SK-N-SH (cell line): ENCODE measurements at regions not wholly inside any gene's neighbourhood (a gene's known extent, or its start where the extent isn't known, plus 50 kb on each side); places are given as distances from the start of the nearest gene placed in this dataset.

Experiments
- CTCF ChIP-seq: fragments of 200-600 bp; sonication (generic); IDR thresholded peaks from 2 replicates; pipeline ENCODE4 v1.6.1; 2017; ENCODE audit warnings: antibody characterized with exemption, mild to moderate bottlenecking, moderate library complexity
- EP300 ChIP-seq, 2 experiments: IDR thresholded peaks; 2 replicates each; pipeline versions ENCODE4 v1.4.0 to v1.6.1; 2012; ENCODE audit warnings: borderline replicate concordance in 1 of 2, low read depth in 1 of 2, low read length in 1 of 2
- SIN3A ChIP-seq: IDR thresholded peaks from 2 replicates; pipeline ENCODE4 v1.6.1; 2012; ENCODE audit warnings: low read depth, mild to moderate bottlenecking, low read length, moderate library complexity, borderline replicate concordance
- SMC3 ChIP-seq: IDR thresholded peaks from 2 replicates; pipeline ENCODE4 v1.6.1; 2012; ENCODE audit warnings: low read depth, low read length, improper control_type of control experiment
- ZBTB33 ChIP-seq: IDR thresholded peaks from 2 replicates; pipeline ENCODE4 v1.4.0; 2012; ENCODE audit warnings: low read depth, borderline replicate concordance
- TF ChIP-seq, protein P1 (sequence below): IDR thresholded peaks from 2 replicates; pipeline ENCODE4 v1.6.1; 2012; ENCODE audit warnings: mild to moderate bottlenecking, low read depth, low read length, moderate library complexity

DNA sequence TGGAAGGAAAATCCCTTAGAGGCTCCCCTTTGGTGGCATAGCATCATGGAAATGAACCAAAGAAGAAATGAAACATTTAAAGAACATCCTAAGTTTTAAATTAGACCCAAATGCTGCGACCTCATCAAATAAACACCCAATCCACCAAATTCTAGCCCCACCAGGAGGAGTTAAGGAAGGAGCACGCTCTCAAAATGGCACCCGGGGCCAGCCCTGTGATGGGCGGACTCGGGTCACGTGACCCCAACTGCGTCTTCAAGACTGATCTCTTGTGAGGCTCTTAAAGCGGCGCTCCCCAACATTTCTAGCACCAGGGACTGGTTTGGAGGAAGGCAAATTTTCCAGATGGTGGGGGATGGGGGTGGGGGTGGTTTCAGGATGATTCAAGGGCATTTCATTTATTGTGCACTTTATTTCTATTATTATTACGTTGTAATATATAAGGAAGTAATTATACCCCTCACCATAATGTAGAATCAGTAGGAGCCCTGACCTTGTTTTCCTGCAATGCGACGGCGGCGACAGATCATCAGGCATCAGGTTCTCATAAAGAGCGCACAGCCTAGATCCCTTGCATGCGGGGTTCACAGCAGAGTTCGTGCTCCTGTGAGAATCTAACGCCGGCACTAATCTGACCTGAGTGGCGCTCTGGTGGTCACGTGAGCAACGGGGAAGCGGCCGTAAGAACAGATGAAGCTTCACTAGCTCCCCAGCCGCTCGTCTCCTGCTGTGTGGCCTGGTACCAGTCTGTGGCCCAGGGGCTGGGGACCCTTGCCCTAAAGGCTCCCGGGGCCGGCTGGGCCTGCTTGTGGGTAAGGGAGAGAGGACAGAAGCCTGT lies 55.3 kb upstream of the SLC22A11 start:
- no peak for TF ChIP-seq CTCF
- TF ChIP-seq, protein P1, sequence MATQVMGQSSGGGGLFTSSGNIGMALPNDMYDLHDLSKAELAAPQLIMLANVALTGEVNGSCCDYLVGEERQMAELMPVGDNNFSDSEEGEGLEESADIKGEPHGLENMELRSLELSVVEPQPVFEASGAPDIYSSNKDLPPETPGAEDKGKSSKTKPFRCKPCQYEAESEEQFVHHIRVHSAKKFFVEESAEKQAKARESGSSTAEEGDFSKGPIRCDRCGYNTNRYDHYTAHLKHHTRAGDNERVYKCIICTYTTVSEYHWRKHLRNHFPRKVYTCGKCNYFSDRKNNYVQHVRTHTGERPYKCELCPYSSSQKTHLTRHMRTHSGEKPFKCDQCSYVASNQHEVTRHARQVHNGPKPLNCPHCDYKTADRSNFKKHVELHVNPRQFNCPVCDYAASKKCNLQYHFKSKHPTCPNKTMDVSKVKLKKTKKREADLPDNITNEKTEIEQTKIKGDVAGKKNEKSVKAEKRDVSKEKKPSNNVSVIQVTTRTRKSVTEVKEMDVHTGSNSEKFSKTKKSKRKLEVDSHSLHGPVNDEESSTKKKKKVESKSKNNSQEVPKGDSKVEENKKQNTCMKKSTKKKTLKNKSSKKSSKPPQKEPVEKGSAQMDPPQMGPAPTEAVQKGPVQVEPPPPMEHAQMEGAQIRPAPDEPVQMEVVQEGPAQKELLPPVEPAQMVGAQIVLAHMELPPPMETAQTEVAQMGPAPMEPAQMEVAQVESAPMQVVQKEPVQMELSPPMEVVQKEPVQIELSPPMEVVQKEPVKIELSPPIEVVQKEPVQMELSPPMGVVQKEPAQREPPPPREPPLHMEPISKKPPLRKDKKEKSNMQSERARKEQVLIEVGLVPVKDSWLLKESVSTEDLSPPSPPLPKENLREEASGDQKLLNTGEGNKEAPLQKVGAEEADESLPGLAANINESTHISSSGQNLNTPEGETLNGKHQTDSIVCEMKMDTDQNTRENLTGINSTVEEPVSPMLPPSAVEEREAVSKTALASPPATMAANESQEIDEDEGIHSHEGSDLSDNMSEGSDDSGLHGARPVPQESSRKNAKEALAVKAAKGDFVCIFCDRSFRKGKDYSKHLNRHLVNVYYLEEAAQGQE = no peak
- no peak for TF ChIP-seq EP300 (IDR thresholded peaks at IDR 0.05; ENCODE audit: borderline replicate concordance in 1 of 2, low read depth in 1 of 2, low read length in 1 of 2)
- TF ChIP-seq SMC3 = no peak
- TF ChIP-seq ZBTB33 = no peak
- no peak for TF ChIP-seq SIN3A
